Right cardiac atrium (tissue), 5 donors: ENCODE measurements at regions not wholly inside any gene's neighbourhood (a gene's known extent, or its start where the extent isn't known, plus 50 kb on each side); places are given as distances from the start of the nearest gene placed in this dataset.
"Not testable (repeated sequence)": the region's sequence is repeated elsewhere in the genome, so short reads cannot be mapped to it uniquely, and the experiment has no call there.

ENCODE experiments used
- ATAC-seq, 2 donors: fragments of 200-7000 bp; cut with Tn5 transposase; one replicate each; pipeline versions ENCODE4 v1.8.0 to v1.9.1; 2020; ENCODE audit warnings: moderate library complexity in 2 of 2, mild to moderate bottlenecking in 1 of 2
- DNase-seq, 3 donors: peaks; one replicate each; pipeline ENCODE4 v3.0.0-alpha.2; 2020
- H3K27ac ChIP-seq: one replicate; pipeline ENCODE4 v1.5.1; 2013; ENCODE audit warnings: mild to moderate bottlenecking, low read length, control low read depth, moderate library complexity
- H3K27me3 ChIP-seq: one replicate; pipeline ENCODE4 v1.6.1; 2013; ENCODE audit not compliant: control insufficient read depth, insufficient read depth
- H3K4me1 ChIP-seq: one replicate; pipeline ENCODE4 v1.6.1; 2013; ENCODE audit warnings: low read length; ENCODE audit not compliant: control insufficient read depth, insufficient read depth
- H3K4me3 ChIP-seq: one replicate; pipeline ENCODE4 v1.5.1; 2013; ENCODE audit warnings: low read length, control low read depth
- H3K9me3 ChIP-seq: one replicate; pipeline ENCODE4 v1.6.1; 2013; ENCODE audit warnings: low read length; ENCODE audit not compliant: control insufficient read depth
- WGBS: extraction: QIAGEN DNeasy Blood & Tissue Kit; methylation state at CpG from one replicate; pipeline ENCODE4 v1.1.7; 2013; 5-methylcytosine and 5-hydroxymethylcytosine counted together
- intact Hi-C, 4 donors: fragments of 100-400 bp; cut with DNase I; formaldehyde crosslinking; loops; one replicate each; pipeline versions ENCODE4 v1.11.0 to v1.14.0; 2022 to 2023
- donor health status: healthy with polysubstance abuse.
- donor health status: DM: no; HTN: yes; CAD: no.
- donor health status: DM: no; HTN: no; CAD: no.
- donor health status: DM: no; HTN: yes; CAD: no; lungs with severe emphysema.
- donor health status: DM: yes; HTN: yes; CAD: no.

DNA sequence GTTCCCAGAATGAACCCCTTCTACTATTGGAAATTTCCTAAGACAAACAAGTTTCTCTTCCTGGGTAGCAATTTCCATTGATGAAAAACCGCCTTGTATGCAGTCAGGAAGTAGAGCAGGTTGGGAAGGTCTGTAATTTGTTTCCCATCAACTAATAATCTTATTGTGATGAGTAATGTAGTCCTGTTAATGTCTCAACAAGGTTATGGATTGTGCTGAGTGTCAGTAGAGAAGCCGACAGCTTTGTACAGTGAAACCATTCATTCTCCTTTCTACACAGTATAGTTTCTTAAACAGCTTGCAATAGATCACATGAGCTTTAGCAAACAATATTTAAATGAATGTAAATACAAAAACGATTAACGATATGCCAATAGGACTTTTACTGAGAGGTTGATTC lies 355.4 kb upstream of the WWC1 start:
- intact Hi-C loops: no loop called here
- no peaks in the 10 kb centered on the region for H3K27me3 ChIP-seq
- peak overlapping the region; percentile 59 for H3K4me3 ChIP-seq
- no peak overlapping the region for H3K27ac ChIP-seq
- no peaks in the 10 kb centered on the region for H3K4me1 ChIP-seq
- WGBS: 54% methylated on average over 4 of the region's 4 CpGs
- no peaks in the 10 kb centered on the region for H3K9me3 ChIP-seq
- ATAC-seq (no peak), DNase-seq (no peak)

GRCh38 chr5:167936944-167937634 lies 354.4 kb upstream of the WWC1 start:
- no peaks in the 10 kb centered on the region for H3K9me3 ChIP-seq
- H3K4me3 ChIP-seq: peak overlapping the region; percentile 59
- H3K27ac ChIP-seq: no peak overlapping the region
- DNase-seq (no peak), ATAC-seq (no peak)
- 53% methylated on average over 6 of the region's 6 CpGs for WGBS
- no peaks in the 10 kb centered on the region for H3K4me1 ChIP-seq
- intact Hi-C loops: no loop called here
- no peaks in the 10 kb centered on the region for H3K27me3 ChIP-seq

GRCh38 chr5:167937635-167937998 lies 353.8 kb upstream of the WWC1 start:
- WGBS: 73% methylated on average over 8 of the region's 8 CpGs
- no peak overlapping the region for H3K27ac ChIP-seq
- no peak for DNase-seq

DNA sequence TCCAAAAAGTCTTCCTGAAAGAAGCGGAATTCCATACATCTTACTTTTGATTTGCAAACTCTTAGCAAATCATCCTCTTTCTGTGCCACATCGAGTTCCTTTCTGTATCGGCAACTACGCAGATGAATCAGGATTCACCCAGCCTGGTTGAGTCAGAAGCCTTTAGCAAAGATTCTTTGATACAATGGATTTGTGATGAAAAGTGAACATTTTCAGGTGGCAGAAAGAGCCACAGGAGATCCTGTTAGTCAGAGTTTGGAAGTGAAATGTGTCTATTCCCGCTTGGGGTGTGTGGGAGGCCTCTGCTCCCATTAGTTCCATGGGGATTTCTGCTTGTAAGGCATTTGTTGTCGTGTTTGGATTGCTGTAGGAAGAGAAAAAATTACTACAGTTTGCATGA lies 351.8 kb upstream of the WWC1 start:
- DNase-seq (no peak), ATAC-seq (no peak)
- Histone ChIP-seq H3K27me3 (no peaks in the 10 kb centered on the region), H3K4me3 (no peak overlapping the region), H3K4me1 (no peaks in the 10 kb centered on the region), H3K27ac (no peak overlapping the region), H3K9me3 (no peaks in the 10 kb centered on the region)
- 82% methylated on average over 6 of the region's 6 CpGs for WGBS
- intact Hi-C loops: no loop called here

More at GRCh38 chr5:167937635-167937998, 353.8 kb upstream of the WWC1 start:
- ATAC-seq: no peak
- no peaks in the 10 kb centered on the region for H3K9me3 ChIP-seq
- H3K27me3 ChIP-seq: no peaks in the 10 kb centered on the region
- no peak overlapping the region for H3K4me3 ChIP-seq
- intact Hi-C loops: no loop called here
- H3K4me1 ChIP-seq: no peaks in the 10 kb centered on the region

GRCh38 chr5:167940911-167941310 lies 350.5 kb upstream of the WWC1 start:
- Histone ChIP-seq H3K27me3 (no peaks in the 10 kb centered on the region), H3K27ac (no peak overlapping the region), H3K4me3 (no peak overlapping the region), H3K9me3 (no peaks in the 10 kb centered on the region), H3K4me1 (peaks cover 2% of the 10 kb centered on the region)
- ATAC-seq (no peak), DNase-seq (no peak)
- intact Hi-C loops: no loop called here
- WGBS: 63% methylated on average over 3 of the region's 3 CpGs

DNA sequence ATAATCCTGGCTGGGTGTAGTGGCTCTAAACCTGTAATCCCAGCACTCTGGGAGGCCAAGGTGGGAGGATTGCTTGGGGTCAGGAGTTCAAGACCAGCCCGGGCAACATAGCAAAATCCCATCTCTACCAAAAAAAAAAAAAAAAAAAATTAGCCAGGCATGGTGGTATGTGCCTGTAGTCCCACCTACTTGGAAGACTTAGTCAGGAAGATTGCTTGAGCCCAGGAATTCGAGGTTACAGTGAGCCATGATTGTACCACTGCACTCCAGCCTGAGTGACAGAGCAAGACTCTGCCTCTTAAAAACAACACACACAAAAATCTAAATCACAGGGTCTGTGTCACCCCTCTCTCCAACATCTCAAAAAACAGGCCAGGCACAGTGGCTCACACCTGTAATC lies 349.9 kb upstream of the WWC1 start:
- WGBS: 75% methylated on average over 2 of the region's 2 CpGs
- H3K4me3 ChIP-seq, ATAC-seq, intact Hi-C loops, H3K27ac ChIP-seq, H3K9me3 ChIP-seq, H3K27me3 ChIP-seq, DNase-seq, H3K4me1 ChIP-seq: not testable (repeated sequence)

- intact Hi-C loops: no loop called here
- DNase-seq (no peak), ATAC-seq (no peak)
- no peaks in the 10 kb centered on the region for H3K27me3 ChIP-seq
- no peaks in the 10 kb centered on the region for H3K9me3 ChIP-seq
- no peak overlapping the region for H3K27ac ChIP-seq
- 62% methylated on average over 1 of the region's 1 CpG for WGBS
- no peak overlapping the region for H3K4me3 ChIP-seq
- H3K4me1 ChIP-seq: peaks cover 2% of the 10 kb centered on the region
Measured at GRCh38 chr5:167943343-167943742, 348.1 kb upstream of the WWC1 start.

DNA sequence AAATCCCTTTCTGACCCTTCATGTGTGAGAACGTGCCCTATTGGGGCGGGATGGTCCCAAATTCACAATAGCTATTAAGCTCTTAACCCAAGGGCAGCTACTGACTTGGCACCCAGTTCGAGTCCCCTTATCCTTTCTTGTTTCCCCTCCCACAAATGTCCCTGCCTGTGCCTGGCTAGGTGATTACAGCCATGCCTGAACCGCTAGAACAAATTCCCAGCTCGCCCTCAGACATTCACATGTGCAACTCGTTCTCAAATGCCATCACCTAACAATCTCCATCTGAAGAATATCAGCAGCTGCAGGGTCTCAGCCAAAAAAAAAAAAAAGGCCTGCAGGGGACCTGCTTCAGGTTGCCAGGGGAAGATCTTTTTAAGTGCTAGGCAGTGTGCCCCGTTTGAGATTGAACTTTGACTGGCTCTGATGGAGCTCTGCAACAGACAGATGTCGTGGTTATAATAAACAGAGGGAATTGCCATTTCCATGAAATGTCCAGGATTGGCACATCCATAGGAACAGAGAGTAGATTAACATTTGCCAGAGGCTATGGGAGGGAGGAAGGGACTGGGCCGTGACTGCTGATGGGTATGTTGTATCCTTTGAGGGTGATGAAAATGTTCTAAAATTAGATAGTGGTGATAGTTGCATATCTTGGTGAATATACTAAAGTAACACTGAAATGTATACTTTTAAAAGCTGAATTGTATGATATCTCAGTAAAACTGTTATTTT lies 347.2 kb upstream of the WWC1 start:
- no peaks in the 10 kb centered on the region for H3K9me3 ChIP-seq
- 43% methylated on average over 9 of the region's 9 CpGs for WGBS
- H3K4me3 ChIP-seq: no peak overlapping the region
- intact Hi-C loops: no loop called here
- peaks cover 2% of the 10 kb centered on the region for H3K4me1 ChIP-seq
- DNase-seq (peak in 2 of 3 donors; percentile 39 to 69), ATAC-seq (peak; percentile 71 to 82)
- H3K27me3 ChIP-seq: no peaks in the 10 kb centered on the region
- peak overlapping the region; percentile 98 for H3K27ac ChIP-seq

GRCh38 chr5:167945542-167946384 lies 345.7 kb upstream of the WWC1 start:
- no peaks in the 10 kb centered on the region for H3K9me3 ChIP-seq
- peaks cover 2% of the 10 kb centered on the region for H3K4me1 ChIP-seq
- H3K27ac ChIP-seq: peak overlapping the region; percentile 95
- H3K27me3 ChIP-seq: no peaks in the 10 kb centered on the region
- H3K4me3 ChIP-seq: no peak overlapping the region
- peak in 2 of 3 donors; percentile 60 to 70 for DNase-seq
- ATAC-seq: peak; percentile 84 to 85
- intact Hi-C loops: no loop called here
- WGBS: 53% methylated on average over 14 of the region's 14 CpGs

DNA sequence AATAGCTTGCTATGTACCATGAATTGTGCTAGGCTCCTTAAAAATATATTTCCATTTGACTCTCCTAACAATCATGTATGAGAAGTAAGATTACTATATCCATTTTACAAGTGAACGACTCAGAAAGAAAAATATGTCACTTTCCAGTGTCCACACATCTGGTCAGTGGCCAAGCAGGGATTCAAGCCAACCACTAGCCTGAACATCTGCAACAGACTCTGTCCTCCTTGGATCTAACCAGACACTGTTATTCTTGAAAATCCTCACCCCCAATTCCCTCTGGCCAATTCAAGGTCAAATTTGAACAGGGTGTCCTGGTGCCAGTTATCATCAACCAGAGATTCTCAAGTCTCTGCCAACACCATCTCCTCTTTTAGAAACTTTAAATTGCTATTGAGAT lies 344.1 kb upstream of the WWC1 start:
- Histone ChIP-seq H3K4me1 (peaks cover 2% of the 10 kb centered on the region), H3K9me3 (no peaks in the 10 kb centered on the region), H3K4me3 (no peak overlapping the region), H3K27ac (peak overlapping the region; percentile 76), H3K27me3 (no peaks in the 10 kb centered on the region)
- intact Hi-C loops: no loop called here
- DNase-seq (peak in 1 of 3 donors; percentile 32), ATAC-seq (no peak)
- 18% methylated on average over 1 of the region's 1 CpG for WGBS

DNA sequence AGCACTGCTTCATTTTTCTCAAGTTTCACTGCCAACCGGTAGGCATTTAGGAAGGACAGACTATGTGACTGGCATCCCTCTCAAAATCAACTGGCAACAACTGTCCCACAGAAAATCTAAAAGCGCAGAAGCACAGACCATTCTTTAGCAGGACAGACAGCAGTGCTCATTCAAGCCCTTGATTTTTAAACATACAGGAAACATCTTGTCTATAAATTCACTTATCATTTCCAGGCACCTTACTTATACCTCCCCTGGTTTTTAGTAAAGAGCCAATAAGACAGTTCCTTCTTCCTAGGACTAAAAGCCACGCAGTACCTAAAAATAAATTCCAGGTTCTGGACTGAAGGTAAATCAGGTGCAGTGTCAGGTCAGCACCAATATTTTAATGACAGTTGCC lies 343.2 kb upstream of the WWC1 start:
- Histone ChIP-seq H3K27ac (peak overlapping the region; percentile 15), H3K4me1 (peaks cover 2% of the 10 kb centered on the region)
- WGBS: 59% methylated on average over 3 of the region's 3 CpGs

More for the DNA sequence above, 343.2 kb upstream of the WWC1 start:
- Histone ChIP-seq H3K4me3 (no peak overlapping the region), H3K27me3 (no peaks in the 10 kb centered on the region), H3K9me3 (no peaks in the 10 kb centered on the region)
- intact Hi-C loops: no loop called here
- DNase-seq: no peak
- ATAC-seq: no peak
